Tibial artery (tissue), 4 donors: ENCODE measurements at regions not wholly inside any gene's neighbourhood (a gene's known extent, or its start where the extent isn't known, plus 50 kb on each side); places are given as distances from the start of the nearest gene placed in this dataset.

ENCODE experiments used
- DNase-seq, 2 donors: peaks; one replicate each; pipeline ENCODE4 v3.0.0-alpha.2; 2019
- H3K27ac ChIP-seq, 2 donors: fragments of 200-600 bp; sonication (generic) in 1 of 2; 1 replicate in 1 of 2; 2 replicates in 1 of 2; pipeline ENCODE4 v1.5.1; 2018 to 2019; ENCODE audit warnings: mild to moderate bottlenecking in 1 of 2
- H3K27me3 ChIP-seq, 2 donors: fragments of 200-600 bp; sonication (generic) in 1 of 2; one replicate each; pipeline versions ENCODE4 v1.5.1 to v1.6.0; 2016 to 2019
- H3K36me3 ChIP-seq, 3 donors: fragments of 200-600 bp; sonication (generic) in 2 of 3; one replicate each; pipeline ENCODE4 v1.5.1; 2016 to 2019; ENCODE audit warnings: mild to moderate bottlenecking in 2 of 3
- H3K4me1 ChIP-seq, 4 donors: fragments of 200-600 bp; sonication (generic) in 2 of 4; 1 replicate in 3 of 4; 2 replicates in 1 of 4; pipeline ENCODE4 v1.5.1; 2016 to 2019
- H3K4me3 ChIP-seq, 2 donors: fragments of 200-600 bp; sonication (generic) in 1 of 2; 1 replicate in 1 of 2; 2 replicates in 1 of 2; pipeline ENCODE4 v1.5.1; 2018 to 2019; ENCODE audit warnings: mild to moderate bottlenecking in 2 of 2
- H3K9me3 ChIP-seq, 3 donors: fragments of 200-600 bp; sonication (generic) in 1 of 3; one replicate each; pipeline ENCODE4 v1.5.1; 2016 to 2019
- intact Hi-C: fragments of 100-400 bp; cut with DNase I; formaldehyde crosslinking; loops from one replicate; pipeline ENCODE4 v1.15.0; 2023; ENCODE audit warnings: low total_unique reads
- TF ChIP-seq, protein P1 (sequence below), 2 experiments: fragments of 200-600 bp in 1 of 2; fragments of 450-650 bp in 1 of 2; IDR thresholded peaks; one replicate each; pipeline ENCODE4 v1.5.1; 2017 to 2019; ENCODE audit warnings: antibody characterized with exemption in 2 of 2, mild to moderate bottlenecking in 1 of 2, moderate library complexity in 1 of 2

DNA sequence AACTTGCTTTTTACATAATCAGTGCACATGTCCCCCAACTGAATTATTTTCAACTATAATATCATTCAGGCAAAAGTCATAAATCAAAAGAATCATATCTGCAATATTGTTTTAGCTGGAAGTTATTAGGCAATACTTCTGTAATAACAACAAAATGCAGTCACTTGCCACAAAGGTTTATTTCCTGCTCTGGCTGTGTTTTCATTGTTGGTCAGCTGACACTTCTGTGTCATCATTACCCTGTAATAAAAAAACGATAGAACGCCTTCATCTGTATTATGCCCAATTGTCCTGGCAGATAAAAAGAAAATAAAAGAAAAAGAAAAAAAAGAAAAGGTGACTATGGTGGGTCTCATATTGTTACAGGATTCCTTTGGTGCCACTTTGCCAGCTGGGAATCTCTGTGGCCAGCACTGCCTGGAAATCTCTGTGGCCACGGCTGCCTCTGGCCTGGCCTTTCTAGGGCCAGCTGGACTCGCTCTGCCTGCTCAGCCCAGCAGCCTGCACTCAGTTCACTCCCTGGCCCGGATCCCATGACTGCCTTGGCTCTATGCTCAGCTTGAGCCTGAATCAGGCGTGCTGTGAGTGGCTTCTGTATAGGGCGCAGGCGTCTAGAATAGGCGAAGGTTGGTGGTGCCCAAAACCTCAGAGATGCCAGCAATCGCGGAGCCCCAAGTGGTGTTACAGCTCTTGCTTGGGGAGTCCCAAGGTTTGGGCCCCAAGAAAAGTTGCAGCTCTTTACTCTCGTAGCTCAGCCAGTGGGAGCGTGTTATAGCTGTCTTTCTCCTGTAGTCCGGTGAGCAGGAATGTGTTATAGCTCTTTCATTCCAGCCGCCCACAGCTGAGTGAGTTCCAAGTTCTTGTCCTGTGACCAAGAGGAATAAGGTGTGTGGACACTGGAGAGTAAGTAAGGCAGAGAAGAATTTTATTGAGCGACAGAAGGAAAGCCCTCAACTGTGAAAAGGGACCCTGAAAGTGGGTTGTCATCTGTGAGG is 1227.1 kb downstream of the SLITRK1 start:
- TF ChIP-seq, protein P1, sequence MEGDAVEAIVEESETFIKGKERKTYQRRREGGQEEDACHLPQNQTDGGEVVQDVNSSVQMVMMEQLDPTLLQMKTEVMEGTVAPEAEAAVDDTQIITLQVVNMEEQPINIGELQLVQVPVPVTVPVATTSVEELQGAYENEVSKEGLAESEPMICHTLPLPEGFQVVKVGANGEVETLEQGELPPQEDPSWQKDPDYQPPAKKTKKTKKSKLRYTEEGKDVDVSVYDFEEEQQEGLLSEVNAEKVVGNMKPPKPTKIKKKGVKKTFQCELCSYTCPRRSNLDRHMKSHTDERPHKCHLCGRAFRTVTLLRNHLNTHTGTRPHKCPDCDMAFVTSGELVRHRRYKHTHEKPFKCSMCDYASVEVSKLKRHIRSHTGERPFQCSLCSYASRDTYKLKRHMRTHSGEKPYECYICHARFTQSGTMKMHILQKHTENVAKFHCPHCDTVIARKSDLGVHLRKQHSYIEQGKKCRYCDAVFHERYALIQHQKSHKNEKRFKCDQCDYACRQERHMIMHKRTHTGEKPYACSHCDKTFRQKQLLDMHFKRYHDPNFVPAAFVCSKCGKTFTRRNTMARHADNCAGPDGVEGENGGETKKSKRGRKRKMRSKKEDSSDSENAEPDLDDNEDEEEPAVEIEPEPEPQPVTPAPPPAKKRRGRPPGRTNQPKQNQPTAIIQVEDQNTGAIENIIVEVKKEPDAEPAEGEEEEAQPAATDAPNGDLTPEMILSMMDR (IDR thresholded peaks at IDR 0.05) = no peak
- Histone ChIP-seq H3K4me3 (no peak overlapping the region), H3K27ac (peak overlapping the region; percentile 63 to 68), H3K36me3 (no peaks in the 10 kb centered on the region), H3K9me3 (no peaks in the 10 kb centered on the region), H3K4me1 (peaks cover 0 to 17% (median 3%) of the 10 kb centered on the region in 4 donors), H3K27me3 (no peaks in the 10 kb centered on the region)
- intact Hi-C loops = no loop called here
- DNase-seq = peak; percentile 79 to 92

DNA sequence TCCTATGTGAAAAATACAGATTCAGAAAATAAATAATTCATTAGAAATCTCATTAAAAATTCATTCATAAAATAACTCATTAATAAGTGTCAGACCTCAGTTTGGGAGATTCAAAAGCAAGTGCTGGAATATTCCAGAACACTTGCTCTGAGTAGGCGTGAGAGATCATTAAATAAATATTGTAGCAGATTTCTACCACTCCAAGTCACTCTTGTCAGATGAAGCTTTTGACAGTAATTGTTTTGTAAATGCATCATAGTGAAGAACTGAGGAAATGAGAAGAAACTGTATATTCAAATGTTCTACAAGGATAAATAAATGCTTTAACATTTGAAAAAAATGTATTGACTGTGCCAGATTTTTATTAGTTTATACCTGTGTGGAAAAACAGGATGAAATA is 1228.1 kb downstream of the SLITRK1 start:
- no peaks in the 10 kb centered on the region for H3K36me3 ChIP-seq
- no peak for DNase-seq
- H3K27ac ChIP-seq = no peak overlapping the region
- H3K4me3 ChIP-seq = no peak overlapping the region
- intact Hi-C loops = no loop called here
- no peaks in the 10 kb centered on the region for H3K9me3 ChIP-seq
- TF ChIP-seq, protein P1 (IDR thresholded peaks at IDR 0.05) = no peak
- no peaks in the 10 kb centered on the region for H3K27me3 ChIP-seq
- H3K4me1 ChIP-seq = peaks cover 0 to 17% (median 3%) of the 10 kb centered on the region in 4 donors

DNA sequence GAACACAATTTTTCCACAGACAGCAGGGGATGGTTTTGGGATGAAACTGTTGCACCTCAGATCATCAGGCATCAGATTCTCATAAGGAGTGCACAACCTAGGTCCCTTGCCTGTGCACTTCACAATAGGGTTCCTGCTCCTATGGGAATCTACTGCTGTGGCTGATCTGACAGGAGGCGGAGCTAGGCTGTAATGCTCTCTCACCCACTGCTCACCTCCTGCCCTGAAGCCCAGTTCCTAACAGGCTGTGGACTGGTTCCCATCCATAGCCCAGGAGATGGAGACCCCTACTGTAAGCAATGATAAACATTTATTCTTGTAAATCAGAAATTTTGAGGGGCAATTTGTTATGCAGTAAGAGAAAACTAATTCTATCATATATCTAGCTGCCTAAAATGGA is 1234.7 kb downstream of the SLITRK1 start:
- TF ChIP-seq, protein P1 (IDR thresholded peaks at IDR 0.05) = no peak
- no peaks in the 10 kb centered on the region for H3K36me3 ChIP-seq
- no peaks in the 10 kb centered on the region for H3K4me1 ChIP-seq
- H3K9me3 ChIP-seq = no peaks in the 10 kb centered on the region
- intact Hi-C loops = no loop called here
- H3K27me3 ChIP-seq = no peaks in the 10 kb centered on the region
- H3K4me3 ChIP-seq = no peak overlapping the region
- DNase-seq = no peak
- H3K27ac ChIP-seq = no peak overlapping the region

DNA sequence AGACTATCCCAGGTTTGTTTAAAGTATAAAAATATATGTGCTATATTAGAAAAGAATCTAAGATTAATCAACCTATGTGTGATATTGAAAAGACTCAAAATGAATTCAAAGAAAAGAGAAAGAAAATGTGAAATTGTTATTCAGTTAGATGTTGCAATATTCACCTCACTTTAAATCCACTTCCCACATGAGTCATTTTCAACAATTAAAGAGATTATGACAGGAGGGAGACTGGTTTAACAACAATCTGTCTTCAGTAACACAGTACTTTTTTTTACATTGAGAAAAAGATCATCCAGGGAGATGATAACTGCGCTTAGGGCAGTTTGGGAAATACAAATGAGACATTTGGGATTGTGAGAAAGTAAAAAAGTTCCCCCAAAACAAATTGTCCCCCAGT is 1246.2 kb downstream of the SLITRK1 start:
- no peaks in the 10 kb centered on the region for H3K36me3 ChIP-seq
- intact Hi-C loops = no loop called here
- no peaks in the 10 kb centered on the region for H3K9me3 ChIP-seq
- no peak overlapping the region for H3K27ac ChIP-seq
- TF ChIP-seq, protein P1 (IDR thresholded peaks at IDR 0.05) = no peak
- DNase-seq = no peak
- H3K27me3 ChIP-seq = no peaks in the 10 kb centered on the region
- no peaks in the 10 kb centered on the region for H3K4me1 ChIP-seq
- H3K4me3 ChIP-seq = no peak overlapping the region

DNA sequence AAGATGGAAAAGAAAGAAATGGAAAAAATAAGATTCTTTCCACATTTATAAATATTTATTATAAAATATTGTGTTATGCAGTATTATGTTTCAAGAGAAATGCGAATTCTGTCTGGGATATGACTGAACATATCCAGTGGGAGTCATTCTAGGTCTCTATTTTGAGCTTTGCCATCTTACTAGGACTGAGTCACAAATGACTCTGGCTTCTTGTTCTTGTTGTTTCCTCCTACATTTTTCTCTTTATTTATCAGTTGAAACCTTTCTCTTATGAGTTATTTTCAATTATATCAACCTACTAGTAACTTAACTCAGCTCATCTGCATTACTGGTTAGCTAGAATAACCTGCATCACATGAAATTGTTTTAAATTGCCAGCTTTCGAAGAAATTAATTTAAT is 1247.3 kb downstream of the SLITRK1 start:
- H3K9me3 ChIP-seq = no peaks in the 10 kb centered on the region
- H3K27me3 ChIP-seq = no peaks in the 10 kb centered on the region
- no peak for DNase-seq
- no peak overlapping the region for H3K4me3 ChIP-seq
- no peaks in the 10 kb centered on the region for H3K4me1 ChIP-seq
- no peak overlapping the region for H3K27ac ChIP-seq
- no peaks in the 10 kb centered on the region for H3K36me3 ChIP-seq
- TF ChIP-seq, protein P1 (IDR thresholded peaks at IDR 0.05) = no peak
- intact Hi-C loops = no loop called here
